GM18858 (cell line): ENCODE measurements at regions not wholly inside any gene's neighbourhood (a gene's known extent, or its start where the extent isn't known, plus 50 kb on each side); places are given as distances from the start of the nearest gene placed in this dataset.
"Not testable (repeated sequence)": the region's sequence is repeated elsewhere in the genome, so short reads cannot be mapped to it uniquely, and the experiment has no call there.

ENCODE experiments used
- ATAC-seq: cut with Tn5 transposase; IDR thresholded peaks from one replicate; pipeline ENCODE4 v1.9.1; 2021; ENCODE audit not compliant: unreplicated experiment

DNA sequence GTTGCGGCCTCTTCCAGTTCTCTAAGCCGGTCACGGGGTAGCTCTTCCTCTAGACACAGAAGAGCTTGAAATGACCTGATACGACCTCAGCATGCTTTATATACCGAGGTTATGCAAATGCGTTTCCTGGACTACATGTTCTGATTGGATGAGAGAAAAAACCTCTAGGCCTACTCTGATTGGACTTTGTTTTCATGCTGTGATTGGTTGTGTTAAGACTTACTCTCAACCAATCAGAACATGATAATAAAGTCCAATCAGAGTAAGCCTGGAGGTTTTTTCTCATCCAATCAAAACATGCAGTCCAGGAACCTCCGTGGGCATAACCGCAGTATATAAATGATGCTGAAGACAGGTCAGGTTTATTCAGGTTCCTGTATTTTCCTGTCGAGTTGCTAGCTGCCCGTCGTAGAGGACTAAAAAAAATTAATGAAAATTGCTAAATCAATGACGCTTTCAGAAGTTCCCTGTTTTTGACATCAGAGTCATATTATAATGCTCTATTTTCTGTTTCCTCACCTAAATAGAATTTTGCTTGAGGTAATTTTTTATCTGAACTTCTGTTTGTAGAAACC is 177.4 kb downstream of the POTEB3 start:
- ATAC-seq = no peak

DNA sequence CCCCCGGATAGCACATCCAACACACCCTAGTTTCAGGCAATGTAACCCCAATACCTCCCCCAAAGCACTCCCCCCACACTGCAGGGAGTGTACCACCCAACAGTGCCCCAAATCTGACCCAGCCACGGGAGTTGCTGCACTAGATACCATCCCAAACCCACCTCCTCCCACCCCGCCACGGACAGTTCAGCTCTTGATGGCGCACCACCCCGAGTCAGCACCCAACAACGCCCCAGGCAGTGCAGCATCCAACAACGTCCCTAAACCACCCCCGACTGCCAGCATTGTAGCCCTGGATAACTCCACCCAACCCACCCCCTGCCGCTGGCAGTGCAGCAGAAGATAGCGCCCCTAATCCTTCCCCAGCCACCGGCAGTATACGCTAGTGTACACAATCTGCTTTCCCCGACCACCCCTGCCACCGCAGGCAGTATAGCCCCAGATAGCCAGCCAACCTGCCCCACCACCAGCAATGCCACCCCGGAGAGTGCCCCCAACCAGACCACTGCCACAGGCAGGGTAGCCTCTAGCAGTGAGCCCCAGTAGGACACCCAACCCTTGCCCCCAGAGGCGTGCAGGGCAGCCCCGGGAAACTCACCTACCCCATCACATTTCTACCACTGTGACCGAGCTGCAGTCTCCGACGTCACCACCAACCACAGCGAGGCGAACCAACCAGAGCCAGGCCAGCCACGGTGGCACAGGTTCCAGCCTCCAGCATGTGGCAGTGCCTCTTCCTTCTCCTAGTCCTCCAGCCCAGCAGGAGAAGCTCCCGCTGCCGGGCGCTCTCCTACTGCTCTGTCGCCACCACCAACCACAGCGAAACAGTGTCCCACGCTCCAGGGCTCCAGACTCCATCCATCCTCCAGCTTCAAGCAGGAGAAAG is 178.1 kb downstream of the POTEB3 start:
- no peak for ATAC-seq

DNA sequence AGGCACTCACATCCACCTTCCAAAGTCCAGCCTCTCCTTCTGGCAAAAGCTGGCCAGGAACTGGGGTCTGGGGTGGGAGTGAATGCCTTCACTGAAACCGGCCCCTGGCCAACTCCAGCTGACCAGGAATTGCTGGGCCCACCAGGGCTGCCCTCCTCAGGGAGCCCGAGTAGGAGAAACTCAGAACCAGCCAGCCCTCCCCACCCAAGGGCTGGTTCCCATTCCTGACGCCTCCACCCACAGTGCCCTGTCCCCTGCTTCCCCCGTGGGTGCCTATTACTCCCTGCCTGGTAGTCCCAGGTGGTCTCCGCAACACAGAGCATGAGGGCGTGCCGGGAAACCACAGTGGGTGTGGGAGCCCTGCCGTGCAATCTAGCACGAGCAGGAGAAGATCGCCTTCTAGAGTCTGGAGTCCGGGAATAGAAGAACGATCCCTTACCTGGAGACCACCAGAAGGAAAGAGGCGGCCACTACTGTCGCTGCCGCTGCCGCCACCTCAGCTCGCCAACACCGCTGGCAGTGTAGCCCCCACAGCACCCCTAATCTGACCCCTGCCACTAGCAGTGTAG is 178.8 kb downstream of the POTEB3 start:
- no peak for ATAC-seq

DNA sequence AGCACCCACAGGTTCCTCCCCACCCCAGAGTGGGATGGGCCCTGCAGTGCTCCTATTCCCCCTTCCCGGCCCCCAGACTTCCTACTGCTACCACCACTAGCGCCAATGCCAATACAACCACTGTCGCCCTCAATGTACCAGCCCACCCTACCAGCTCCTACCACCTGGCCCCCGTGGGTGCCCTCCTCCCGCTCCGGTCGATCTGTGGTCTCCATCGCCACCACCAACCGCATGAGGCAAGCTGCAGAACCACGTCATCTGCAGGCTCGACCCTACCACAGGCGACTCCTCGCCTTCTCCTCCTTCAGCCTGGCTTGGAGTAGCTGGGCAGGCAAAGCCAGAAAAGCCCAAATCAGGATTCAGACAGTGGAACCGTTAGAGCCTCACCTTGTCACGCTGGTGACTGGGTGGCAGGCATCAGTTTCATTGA is 179.3 kb downstream of the POTEB3 start:
- ATAC-seq = no peak

DNA sequence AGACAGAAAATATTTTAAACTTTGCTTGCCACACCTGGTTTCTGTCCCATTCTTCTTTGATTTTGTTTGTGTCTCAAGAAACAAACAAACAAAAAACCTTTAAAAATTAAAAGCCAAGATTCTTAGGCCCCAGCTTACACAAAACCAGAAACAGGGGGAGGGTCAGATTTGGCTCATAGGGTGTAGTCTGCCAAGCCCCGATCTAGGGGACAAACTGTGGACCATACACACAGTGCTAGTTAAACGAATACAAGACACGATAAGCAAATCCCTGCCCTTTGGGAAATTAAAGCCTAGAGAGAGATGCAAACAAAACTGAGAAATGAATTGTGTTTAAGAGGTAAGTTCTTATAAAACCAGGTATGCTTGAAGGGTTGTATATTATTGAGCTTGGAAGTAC is 181.7 kb downstream of the POTEB3 start:
- not testable (repeated sequence) for ATAC-seq

DNA sequence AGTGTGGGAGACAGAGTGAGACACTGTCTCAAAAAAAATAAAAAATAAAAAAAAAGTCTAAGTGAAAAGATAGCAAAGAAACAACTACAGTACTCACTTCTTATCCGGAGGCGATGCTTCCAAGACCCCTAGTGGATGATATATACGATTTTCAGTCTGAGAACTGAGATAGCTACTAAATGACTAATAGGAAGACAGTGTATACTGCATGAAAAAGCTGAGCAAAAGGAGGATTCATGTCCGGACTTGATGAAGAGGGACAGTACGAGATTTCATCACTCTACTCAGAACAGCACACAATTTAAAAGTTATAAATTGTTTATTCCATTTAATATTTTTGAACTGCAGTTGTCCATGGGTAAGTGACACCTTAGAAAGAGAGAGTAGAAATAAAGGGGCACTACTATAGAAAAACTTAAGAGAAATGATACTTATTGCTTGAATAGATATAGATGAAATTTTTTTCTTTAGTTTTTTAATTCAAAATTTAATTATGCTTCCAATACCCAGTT is 190.7 kb downstream of the POTEB3 start:
- ATAC-seq = not testable (repeated sequence)
